GM23248 (cell line): ENCODE measurements at regions not wholly inside any gene's neighbourhood (a gene's known extent, or its start where the extent isn't known, plus 50 kb on each side); places are given as distances from the start of the nearest gene placed in this dataset.

ENCODE experiments used
- EZH2 ChIP-seq: fragments of 200-600 bp; sonication (generic); IDR thresholded peaks from 2 replicates; pipeline ENCODE4 v1.6.1; 2018; ENCODE audit warnings: antibody characterized with exemption, mild to moderate bottlenecking; ENCODE audit not compliant: insufficient read depth, poor library complexity, severe bottlenecking
- EZH2phosphoT487 ChIP-seq: fragments of 200-600 bp; sonication (generic); IDR thresholded peaks from 2 replicates; pipeline ENCODE4 v1.6.1; 2018; ENCODE audit warnings: antibody characterized with exemption, moderate library complexity, mild to moderate bottlenecking, low read depth; ENCODE audit not compliant: insufficient read depth

GRCh38 chr14:100660882-100661635, 65.6 kb upstream of the DLK1 start:
- TF ChIP-seq EZH2 (no peak), EZH2phosphoT487 (no peak)
